ENCODE measurements at regions not wholly inside any gene's neighbourhood (a gene's known extent, or its start where the extent isn't known, plus 50 kb on each side); places are given as distances from the start of the nearest gene placed in this dataset.

DNA sequence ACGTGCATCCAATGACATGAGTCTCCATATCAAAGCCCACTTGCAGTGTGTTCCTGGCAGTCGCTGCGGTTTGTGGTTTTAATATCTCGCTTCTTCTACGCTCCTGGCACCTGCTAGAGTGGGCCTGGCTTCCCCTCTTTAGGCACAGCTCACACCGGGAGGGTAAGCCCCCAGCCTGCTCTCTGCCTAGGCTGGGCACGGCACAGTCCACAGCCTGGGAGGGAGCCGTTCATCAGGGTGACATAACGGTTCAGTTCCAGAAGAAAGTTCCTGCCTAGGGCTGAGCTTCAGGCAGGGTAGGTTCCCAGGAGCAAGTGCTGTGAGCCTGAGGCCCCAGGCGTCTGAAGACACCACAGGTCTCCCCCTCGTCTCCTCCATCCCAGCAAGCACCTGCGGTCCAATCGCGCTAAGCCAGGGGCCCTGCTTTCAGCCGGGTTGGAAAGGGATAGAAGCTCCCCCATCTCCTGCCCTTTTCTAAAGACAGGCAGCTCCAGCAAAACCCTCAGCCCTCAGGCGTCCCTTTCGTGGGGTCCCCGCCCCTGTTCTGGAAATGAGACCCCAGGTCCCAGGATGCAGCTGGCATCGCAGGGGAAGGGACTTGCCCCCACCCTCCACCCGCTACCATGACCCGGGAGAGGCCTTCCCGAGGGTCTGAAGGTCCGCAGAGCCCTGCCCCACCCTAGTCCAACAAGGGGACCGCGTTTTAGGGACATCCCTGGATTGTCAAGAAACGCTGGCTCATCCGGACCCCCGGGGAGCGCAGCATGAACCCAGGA is 121.6 kb upstream of the ZNF507 start:
- in situ Hi-C loops (cut with MboI; ENCODE audit: low pct_ligation_motif_present in 1 of 4, low pct_unique_long_range_greater_than_20kb in 1 of 4, low sequenced_read_pairs in 3 of 4) = loop anchor here in 1 of 4 donors (10.0 kb wide), 1 partner anchor 1559 kb away; no protein-coding TSS in a partner anchor
- no peak for TF ChIP-seq EP300 (IDR thresholded peaks at IDR 0.05; ENCODE audit: low read depth)
- TF ChIP-seq, protein P1, sequence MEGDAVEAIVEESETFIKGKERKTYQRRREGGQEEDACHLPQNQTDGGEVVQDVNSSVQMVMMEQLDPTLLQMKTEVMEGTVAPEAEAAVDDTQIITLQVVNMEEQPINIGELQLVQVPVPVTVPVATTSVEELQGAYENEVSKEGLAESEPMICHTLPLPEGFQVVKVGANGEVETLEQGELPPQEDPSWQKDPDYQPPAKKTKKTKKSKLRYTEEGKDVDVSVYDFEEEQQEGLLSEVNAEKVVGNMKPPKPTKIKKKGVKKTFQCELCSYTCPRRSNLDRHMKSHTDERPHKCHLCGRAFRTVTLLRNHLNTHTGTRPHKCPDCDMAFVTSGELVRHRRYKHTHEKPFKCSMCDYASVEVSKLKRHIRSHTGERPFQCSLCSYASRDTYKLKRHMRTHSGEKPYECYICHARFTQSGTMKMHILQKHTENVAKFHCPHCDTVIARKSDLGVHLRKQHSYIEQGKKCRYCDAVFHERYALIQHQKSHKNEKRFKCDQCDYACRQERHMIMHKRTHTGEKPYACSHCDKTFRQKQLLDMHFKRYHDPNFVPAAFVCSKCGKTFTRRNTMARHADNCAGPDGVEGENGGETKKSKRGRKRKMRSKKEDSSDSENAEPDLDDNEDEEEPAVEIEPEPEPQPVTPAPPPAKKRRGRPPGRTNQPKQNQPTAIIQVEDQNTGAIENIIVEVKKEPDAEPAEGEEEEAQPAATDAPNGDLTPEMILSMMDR (IDR thresholded peaks at IDR 0.05) = no peak
- no peak for TF ChIP-seq POLR2AphosphoS5 (IDR thresholded peaks at IDR 0.05)
- no peak for TF ChIP-seq POLR2A (IDR thresholded peaks at IDR 0.05)
- H3K36me3 ChIP-seq = no peaks in the 10 kb centered on the region
- H3K4me3 ChIP-seq = no peak overlapping the region
- DNase-seq = no peak
- 41 to 77% methylated on average over 5 to 18 of the region's 29 CpGs for WGBS, 2 donors (ENCODE audit: low coverage in 1 of 2)
- no peaks in the 10 kb centered on the region for H3K9me3 ChIP-seq
- peaks cover 0 to 6% (median 1%) of the 10 kb centered on the region in 4 donors for H3K4me1 ChIP-seq
- H3K27ac ChIP-seq = no peak overlapping the region
- intact Hi-C loops (cut with DNase I; ENCODE audit: low total_unique reads) = loop anchor here (10.0 kb wide), 2 partner anchors 1439 to 1539 kb away; no protein-coding TSS in a partner anchor
- H3K27me3 ChIP-seq = peaks cover 32% of the 10 kb centered on the region

DNA sequence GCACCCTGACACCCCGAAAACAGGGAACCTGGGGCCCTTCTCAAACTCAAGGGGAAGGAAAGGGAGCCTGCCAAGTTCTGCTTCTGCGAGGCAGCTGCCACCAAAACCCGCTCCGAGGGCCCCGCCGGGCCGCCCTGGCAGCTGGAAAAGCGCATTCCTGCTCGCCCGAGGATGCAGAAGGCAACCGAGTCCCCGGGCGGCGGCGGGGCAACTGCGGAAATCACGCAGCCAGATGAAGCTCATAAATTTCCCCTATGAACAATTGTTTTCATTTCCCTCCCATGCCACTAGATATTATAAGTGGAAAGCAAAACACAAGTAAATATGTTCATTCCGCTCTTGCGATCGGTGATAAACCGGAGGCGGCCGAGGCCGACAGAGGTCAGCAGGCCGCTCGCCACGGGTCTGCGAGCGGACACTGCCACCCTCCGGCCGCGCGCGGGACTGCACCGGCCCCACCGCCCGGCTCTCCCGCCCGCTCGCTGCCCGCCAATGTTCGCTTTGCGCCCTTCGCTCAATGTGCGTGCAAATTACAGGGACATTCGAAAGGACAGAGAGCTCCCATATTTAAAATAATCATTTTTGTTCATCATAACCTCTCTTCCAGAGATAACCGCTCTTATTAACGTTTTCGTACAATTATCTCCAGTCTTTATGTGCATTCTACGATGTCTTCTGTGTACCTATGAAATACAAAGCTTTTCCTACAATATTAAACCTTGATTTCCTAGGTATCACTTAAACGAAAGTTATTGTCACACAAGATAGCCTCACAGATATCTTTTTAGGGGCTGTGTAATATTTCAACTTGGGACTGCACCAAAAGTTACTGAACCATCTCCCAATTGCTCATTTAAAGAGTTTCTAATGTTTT is 120.8 kb upstream of the ZNF507 start:
- H3K4me3 ChIP-seq = peak overlapping the region in 1 of 4 donors; percentile 32
- intact Hi-C loops (cut with DNase I; ENCODE audit: low total_unique reads) = loop anchor here (10.0 kb wide), 2 partner anchors 1440 to 1540 kb away; no protein-coding TSS in a partner anchor
- TF ChIP-seq, protein P1 (IDR thresholded peaks at IDR 0.05) = peak; percentile 91 to 100 (median 100)
- TF ChIP-seq POLR2AphosphoS5 (IDR thresholded peaks at IDR 0.05) = no peak
- peaks cover 0 to 6% (median 1%) of the 10 kb centered on the region in 4 donors for H3K4me1 ChIP-seq
- peak; percentile 56 for DNase-seq
- in situ Hi-C loops (cut with MboI; ENCODE audit: low pct_ligation_motif_present in 1 of 4, low pct_unique_long_range_greater_than_20kb in 1 of 4, low sequenced_read_pairs in 3 of 4) = loop anchor here in 1 of 4 donors (10.0 kb wide), 1 partner anchor 1560 kb away; no protein-coding TSS in a partner anchor
- H3K27ac ChIP-seq = no peak overlapping the region
- H3K9me3 ChIP-seq = no peaks in the 10 kb centered on the region
- H3K36me3 ChIP-seq = no peaks in the 10 kb centered on the region
- peaks cover 32% of the 10 kb centered on the region for H3K27me3 ChIP-seq
- WGBS, 2 donors (ENCODE audit: low coverage in 1 of 2) = 5 to 20% methylated on average over 6 to 49 of the region's 51 CpGs

DNA sequence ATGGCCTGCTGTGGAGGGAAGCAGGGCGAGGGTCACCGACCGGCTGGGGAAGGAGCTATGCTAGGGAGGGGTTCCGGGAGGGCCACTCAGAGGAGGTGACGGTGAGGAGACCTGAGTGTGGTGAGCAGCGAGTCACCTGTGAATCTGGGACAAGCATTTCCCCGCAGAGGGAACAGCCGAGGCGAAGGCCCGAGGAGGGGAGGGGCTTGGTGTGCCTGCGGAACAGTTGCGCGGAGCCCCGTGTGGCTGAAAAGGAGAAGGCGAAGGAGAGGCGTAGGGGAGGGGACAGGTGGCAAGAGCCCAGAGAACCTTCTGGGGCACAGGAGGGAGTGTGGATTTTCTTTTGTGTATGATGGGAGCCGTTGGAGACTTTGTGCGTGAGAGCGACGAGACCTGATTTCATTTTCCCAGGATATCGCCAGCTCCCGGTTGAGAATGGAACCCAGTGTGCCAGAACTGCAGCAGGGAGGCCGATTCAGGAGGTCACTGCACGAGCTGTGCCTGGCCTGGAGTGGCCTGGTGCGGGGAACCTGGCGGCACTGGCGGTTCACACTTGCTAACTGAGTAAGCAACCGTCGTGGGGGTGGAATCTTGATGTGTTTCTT is 117.7 kb upstream of the ZNF507 start:
- Histone ChIP-seq H3K36me3 (no peaks in the 10 kb centered on the region), H3K27ac (no peak overlapping the region), H3K9me3 (no peaks in the 10 kb centered on the region), H3K27me3 (peaks cover 29% of the 10 kb centered on the region), H3K4me1 (peaks cover 0 to 6% (median 1%) of the 10 kb centered on the region in 4 donors), H3K4me3 (no peak overlapping the region)
- WGBS, 2 donors (ENCODE audit: low coverage in 1 of 2) = 87 to 90% methylated on average over 4 to 29 of the region's 29 CpGs
- TF ChIP-seq, protein P1 (IDR thresholded peaks at IDR 0.05) = no peak
- TF ChIP-seq POLR2A (IDR thresholded peaks at IDR 0.05) (no peak), EP300 (IDR thresholded peaks at IDR 0.05; ENCODE audit: low read depth) (no peak), POLR2AphosphoS5 (IDR thresholded peaks at IDR 0.05) (no peak)
- in situ Hi-C loops (cut with MboI; ENCODE audit: low pct_ligation_motif_present in 1 of 4, low pct_unique_long_range_greater_than_20kb in 1 of 4, low sequenced_read_pairs in 3 of 4) (loop anchor here in 1 of 4 donors (10.0 kb wide), 1 partner anchor 1563 kb away; no protein-coding TSS in a partner anchor), intact Hi-C loops (cut with DNase I; ENCODE audit: low total_unique reads) (loop anchor here (10.0 kb wide), 2 partner anchors 1443 to 1543 kb away; no protein-coding TSS in a partner anchor)
- no peak for DNase-seq

Data from transverse colon (tissue), 4 donors.